ENCODE measurements at regions not wholly inside any gene's neighbourhood (a gene's known extent, or its start where the extent isn't known, plus 50 kb on each side); places are given as distances from the start of the nearest gene placed in this dataset.
"Not testable (repeated sequence)": the region's sequence is repeated elsewhere in the genome, so short reads cannot be mapped to it uniquely, and the experiment has no call there.

DNA sequence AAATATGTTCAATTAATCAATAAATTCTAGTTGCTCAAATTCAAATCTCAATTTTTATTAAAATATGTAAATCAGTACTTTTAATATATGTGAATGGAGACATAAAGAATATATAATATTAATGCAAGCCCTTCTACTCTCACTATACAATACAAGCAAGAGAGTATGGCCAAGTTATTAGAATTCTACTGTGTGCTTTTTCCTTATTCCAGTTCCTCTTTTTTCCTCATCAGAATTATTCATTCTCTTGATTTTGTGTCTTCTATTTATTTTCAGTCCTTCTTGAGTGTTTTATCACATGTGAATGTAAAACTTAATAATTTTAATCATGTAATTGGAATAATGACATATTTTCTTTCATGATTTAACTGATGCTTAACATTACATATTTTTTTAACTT lies 276.8 kb downstream of the PCDH20 start:
- no peak for DNase-seq

DNA sequence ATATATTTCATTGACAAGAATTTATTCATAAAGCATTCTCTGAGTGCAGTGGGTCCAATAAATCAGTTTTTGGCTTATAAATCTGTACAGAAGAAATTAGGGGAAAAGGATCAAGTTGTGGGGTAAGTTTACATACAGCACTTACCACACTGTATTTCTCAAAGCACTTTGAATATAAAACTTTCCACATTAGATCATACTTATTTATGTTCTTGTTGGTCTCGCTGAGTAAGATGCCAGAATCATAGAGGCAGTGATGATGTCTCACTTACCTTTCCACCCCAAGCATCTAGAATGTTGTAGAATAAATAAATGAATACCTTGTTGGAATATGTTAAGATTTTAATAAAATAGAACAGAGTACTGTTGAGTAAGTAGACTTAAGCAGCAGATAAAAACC lies 279.1 kb downstream of the PCDH20 start:
- no peak for DNase-seq

DNA sequence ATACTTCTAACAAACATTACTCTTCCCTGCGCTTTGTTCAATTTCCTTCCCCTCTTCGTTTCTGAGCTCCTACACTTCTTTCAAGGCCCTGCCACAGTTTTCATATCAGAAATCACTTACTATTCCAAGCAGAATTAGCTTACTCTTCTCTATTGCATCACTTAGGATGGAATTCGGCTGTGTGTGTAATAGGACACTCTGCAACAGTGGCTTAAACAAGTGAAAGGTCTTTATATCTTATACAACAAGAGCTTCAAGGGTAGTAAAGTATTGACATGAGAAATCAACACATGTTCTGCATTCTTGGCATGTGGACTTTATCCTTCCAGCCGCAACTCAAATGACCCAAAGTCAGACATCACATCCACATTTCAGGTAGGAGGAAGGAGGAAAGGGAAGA lies 279.6 kb downstream of the PCDH20 start:
- no peak for DNase-seq

DNA sequence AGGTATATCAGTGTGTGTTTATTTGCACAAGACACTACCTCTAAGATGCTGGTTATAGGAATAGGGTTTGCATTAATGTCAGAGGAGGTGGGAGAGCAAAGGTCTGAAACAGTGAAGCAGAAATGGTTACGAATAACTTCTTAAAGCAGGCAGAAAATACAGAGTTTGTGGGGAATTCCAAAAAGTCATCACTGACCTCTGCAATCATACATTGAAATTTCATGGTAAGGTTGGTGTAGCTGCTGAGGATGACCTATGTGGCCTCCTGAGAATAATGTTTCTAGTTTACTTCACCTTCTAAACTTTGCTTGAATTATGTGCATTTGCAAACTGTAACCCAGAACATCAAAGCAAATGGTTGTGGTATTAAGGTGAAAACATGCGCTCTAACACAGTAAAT lies 280.1 kb downstream of the PCDH20 start:
- DNase-seq = no peak

DNA sequence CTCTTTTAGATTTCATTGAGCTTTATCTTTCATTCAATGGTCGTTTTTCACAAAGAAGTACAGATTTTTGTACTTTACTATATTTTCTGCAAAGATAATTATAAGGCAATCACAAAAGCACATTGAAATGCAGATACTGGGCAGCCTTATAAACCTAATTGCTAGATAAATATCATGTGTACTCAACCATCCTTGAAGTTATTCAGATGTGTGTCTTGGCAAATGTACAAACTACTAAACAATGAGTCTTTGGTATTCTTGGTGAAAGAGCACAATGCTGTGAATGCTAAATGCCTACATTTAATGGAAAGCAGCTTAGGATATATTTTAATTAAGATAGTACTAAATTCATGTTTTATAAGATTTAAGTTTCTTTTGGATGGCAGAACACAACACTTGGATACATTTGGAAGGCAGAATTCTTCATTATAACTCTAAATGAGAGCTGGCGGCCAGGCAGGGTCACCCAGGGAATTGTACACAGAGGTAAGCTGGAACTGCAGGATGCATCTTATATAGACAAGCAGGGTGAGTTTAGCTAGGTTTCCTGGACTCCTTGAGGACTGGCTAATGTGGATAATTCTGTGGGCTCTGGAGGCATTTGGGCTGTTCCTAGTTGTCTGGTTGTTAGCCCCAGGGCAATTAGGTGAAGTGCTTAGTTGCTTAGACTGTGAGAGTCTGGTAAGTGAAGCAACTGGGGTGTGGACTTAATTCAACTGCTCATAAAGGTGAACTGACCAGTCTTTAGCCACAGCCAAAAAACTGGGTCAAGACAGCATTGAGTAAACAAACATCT lies 286.6 kb downstream of the PCDH20 start:
- no peak for DNase-seq

DNA sequence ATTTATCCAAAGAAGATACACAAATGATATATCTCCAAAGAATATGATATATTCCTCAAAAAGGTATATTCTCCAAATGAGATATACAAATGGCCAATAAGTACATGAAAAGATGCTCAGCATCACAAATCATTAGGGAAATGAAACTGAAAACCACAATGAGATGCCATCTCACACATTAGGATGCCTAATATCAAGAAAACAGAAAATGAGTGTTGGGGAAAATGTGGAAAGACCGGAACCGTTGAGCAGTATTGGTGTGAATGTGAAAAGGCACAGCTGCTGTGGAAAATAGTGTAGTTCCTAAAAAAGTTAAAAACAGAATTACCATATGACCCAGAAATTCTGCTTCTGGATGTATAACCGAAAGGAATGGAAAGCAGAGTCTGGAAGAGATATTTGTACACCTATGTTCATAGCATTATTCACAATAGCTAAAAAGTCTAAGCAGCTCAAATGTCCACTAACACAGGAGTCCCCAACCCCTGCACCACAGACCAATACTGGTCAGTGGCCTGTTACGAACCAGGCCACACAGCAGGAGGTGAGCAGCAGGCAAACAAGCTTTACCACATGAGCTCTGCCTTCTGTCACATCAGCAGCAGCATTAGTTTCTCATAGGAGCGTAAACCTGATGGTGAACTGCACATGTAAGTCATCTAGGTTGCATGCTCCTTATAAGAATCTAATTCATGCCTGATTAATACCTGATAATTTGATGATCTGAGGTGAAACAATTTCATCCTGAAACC lies 291.9 kb downstream of the PCDH20 start:
- no peak for DNase-seq

DNA sequence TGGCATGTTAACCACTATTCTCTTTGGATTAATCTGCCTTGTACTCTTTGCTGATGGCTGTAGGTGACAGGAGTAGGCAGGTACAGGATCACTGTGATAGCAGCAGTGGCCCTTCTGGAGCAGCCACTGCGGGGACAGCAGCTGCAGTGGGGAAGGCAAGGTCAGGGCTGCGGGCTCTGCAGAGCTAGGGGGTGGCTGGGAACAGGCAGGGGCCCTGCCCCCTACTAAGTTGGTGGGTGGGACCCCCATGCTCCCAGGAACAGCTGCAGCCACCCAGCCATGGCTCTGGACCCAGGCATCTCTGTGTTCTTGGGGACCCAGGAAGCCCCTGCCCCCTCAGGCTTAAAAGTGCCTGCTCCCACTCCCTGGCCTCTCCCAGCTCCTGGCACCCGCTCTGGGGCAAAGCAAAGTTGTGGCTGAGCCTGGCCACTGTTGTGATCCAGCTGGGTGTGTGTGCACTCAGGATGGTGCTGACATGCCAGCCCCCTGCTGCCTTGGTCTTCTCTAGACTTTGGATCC lies 302.4 kb downstream of the PCDH20 start:
- DNase-seq = no peak

DNA sequence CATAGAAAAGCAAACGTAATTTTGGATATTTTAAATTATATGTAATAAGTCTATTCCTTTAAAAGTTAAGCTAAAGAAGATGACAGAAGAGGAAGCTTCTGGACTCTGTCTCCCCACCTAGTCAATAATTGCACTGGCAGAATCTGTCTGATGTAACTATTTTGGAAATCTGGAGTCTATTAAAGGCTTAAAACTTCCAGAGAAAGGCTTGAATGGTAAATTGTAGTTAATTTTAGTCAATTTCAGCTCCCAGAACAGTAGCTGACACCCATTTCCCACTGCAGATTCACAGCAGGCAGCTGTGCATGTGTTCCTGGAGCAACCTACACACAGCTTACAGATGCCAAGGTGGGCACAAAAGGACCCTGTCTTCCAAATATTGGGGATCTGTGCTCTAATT lies 304.1 kb downstream of the PCDH20 start:
- no peak for DNase-seq

DNA sequence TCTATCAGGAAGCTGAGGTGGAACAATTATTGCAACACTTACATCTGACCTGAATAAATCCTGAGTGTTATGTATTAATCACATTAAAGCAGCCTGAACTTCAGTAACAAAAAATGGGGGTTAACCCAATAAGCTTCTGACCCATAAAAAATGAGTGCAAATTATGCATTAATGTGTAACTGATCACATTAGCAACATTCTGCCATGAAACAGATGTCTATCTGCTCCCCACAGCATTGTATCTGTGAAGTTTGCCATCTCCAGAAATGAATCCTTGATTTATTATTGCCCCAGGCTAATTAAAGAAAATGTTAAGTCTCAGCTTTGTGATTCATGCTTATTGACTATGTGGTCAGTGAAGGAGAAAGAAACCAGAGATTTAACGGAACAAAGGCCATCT lies 304.9 kb downstream of the PCDH20 start:
- DNase-seq = no peak

DNA sequence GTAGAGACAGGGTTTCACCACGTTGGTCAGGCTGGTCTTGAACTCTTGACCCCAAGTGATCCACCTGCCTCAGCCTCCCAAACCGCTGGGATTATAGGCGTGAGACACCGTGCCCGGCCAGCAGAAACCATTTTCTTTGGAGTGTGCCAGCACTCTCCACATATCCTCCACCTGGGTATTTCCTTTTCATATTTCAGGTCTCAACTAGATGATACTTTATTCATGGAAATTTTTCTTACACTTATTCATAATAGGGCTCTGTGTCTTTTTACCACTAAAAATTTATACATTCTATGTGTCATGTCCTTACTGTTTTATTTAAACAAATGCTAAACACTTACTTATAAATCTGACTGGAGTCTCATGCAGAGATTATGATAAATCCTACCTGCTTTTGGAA lies 305.9 kb downstream of the PCDH20 start:
- DNase-seq = no peak

DNA sequence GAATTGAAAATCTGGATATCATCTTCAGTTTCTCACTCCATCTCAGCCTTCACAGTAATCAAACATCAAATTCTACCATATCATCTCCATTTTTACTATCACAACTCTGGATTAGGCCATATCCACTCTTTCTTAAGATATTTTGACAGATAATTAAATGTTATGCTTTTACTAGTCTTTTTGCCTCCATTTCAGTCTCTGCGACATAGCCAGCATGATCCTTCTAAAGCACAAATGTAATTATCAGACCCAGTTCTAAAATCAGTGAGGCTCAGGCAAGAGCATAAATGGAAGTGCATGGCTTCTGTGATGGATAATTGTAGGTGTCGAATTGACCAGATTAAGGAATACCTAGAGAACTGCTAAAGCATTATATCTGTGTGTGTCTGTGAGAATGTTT lies 307.7 kb downstream of the PCDH20 start:
- DNase-seq = no peak

DNA sequence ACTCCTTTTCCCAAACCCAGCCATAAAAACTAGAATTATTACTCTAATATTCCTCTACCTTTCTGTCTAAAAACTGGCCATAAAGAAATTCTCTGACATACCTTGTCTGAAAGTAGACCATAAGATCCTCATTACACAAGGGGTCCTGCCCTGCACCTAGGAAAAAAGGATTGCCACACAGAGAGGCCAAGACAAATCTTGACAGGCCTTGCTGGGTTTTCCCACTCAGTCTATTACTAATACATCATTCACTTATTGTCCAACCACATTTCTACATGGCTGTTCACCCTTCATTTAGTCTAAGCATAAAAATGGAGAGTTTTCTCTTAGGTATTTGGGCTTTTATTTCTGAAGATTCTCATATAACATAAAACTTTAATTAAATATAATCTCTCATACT lies 319.8 kb downstream of the PCDH20 start:
- no peak for DNase-seq

DNA sequence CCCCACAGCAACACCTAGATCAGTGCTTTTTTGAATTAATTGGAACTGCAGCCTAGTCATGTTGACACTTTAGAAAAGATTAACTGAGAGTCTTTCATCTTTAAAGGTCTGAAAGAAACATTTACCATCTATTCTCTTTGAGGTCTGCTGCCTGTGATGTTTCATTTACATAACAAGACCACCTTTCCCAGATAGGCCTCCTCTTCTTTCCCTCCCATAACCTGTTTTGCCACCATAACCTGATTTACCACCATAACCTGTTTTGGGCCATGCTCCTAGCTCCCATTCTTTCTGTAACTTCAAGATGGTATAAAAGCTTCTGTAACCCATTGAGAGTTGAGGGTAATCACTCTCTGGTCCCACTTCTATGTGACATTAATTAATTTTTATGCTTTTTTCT lies 320.8 kb downstream of the PCDH20 start:
- DNase-seq = no peak

DNA sequence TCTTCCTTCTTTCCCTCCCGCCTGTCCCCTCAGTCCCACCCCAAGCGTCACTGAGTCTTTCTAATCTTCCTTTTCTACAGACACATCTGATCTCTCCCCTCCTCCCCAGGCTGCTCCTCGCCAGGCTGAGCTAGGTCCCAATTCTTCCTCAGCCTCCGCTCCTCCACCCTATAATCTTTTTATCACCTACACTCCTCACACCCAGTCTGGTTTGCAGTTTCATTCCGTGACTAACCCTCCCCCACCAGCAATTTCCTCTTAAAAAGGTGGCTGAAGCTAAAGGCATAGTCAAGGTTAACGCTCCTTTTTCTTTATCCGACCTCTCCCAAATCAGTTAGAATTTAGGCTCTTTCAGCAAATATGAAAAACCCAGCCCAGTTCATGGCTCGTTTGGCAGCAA lies 325.8 kb downstream of the PCDH20 start:
- not testable (repeated sequence) for DNase-seq

DNA sequence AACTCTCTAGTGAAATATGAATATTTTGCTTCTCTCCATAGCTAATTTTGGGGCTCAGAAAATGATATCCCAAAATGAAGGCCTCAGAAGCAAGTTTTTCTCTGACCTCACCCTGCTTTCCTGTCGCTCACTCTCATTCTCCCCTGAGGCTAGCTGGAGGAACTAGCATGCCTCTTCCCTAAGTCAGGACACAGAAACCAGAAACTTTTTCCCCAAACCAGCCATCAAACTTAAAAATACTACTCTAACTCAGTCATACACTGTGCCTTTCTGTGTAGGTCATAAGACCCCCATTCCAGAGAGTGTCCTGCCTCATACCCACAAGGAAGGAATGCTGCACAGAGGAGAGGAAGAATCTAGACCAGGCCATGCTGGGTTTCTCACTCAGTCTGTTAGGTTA lies 329.6 kb downstream of the PCDH20 start:
- no peak for DNase-seq

DNA sequence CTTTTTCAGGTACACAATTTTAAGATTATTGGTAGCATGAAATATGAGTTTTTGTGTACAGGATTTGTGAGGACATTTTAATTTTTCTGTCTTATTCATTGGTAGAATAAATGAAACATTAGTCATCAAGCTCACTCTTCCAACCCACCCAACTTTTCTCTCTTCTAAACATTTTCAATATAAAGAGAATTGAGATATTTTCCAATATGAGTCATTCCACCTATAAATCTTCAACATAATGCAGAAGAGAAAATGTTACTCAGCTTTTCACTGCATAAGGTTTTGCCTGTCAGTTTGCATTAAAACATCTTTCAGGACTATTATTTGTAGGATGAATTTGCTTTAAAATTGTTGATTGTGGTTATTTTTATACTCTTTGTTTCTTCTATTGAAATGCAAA lies 330.7 kb downstream of the PCDH20 start:
- DNase-seq = no peak

DNA sequence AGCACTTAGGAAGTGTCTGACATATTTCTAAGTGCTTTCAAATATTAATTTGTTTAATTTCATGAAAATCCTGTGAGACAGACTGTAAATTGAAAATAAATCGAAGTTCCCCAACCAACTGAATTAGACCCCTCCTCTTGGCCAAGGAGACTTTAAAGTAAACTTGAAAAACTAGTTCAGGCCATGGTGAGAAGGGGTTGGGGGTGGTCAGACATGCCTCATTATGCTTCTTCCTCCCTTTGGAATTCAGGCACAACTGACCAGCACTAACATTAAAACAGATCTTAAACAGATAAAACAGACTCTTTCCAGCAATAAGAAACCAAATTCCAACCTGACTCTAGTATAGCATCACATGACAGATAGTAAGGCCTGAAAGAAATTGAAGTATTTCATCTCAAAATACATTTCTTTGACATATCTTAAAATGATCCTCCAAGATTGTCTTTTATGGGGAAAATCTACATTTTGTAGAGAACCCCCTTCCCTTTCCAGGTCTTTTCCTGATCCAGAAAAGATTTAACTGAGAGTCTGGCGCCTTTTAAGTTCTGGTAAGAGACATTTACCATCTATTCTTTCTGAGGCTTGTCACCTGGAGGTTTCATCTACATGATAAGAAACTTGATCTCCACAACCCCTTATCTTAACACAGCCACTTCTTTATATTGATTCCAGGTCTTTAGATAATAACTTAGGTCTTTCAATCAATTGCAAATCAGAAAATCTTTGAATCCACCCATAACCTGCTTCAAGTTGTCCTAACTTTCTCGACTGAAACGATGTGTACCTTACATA lies 336.5 kb downstream of the PCDH20 start:
- DNase-seq = no peak

DNA sequence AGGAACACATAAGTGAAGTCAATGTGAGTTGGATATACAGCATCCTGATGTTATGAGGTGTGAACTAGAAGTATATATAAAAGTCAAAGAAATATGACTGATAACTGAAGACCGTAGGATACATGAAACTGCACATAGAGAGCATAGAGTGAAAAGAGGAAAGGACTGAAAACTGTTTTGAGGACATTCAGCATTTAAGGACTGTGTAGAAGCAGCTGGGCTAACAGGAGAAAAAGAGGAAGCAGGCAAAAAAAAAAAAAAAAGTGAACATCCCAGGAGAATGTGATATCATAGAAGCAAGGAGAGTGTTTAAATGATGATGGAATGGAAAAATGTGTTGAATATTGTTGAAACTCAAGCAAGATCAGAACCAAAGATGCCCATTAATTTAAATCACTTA lies 363.5 kb downstream of the PCDH20 start:
- DNase-seq = no peak

DNA sequence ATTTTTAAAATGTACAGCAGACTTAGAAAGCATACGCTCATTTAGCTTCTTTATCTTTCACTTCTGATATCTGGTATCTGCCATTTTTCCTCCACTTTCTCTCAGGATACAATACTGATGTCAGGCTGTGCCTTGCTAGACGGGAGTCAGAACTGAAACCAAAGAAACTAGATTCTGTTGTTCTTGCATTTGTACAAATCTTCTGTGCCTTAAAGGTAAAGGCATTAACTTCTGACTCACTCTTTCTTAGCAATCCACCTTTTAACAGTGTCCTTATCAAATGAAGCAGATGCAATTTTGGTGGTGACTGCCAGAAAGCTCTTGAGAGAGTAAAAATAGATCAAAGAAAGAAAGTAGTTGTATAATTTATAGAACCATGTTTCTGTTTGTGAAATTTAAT lies 370.4 kb downstream of the PCDH20 start:
- DNase-seq = no peak

DNA sequence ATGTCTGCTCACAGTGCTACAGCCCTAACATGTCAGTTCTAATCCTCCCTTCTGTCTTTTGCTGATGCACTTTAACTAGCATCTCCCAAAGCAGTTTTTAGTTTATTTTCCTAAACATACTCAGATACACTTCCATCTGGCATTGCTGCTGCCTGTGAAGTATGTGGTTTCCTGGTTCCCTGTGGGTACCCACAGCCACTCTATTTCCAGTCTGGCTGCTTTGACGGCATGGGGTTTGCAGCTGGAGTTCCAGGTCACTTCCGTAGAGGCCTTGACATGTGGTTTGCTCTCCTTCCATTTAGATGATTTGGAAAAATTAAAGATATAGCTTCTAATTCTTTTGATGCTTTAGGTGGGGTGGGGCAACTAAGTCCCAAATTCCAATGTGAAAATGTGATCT lies 375.5 kb downstream of the PCDH20 start:
- DNase-seq = no peak

DNA sequence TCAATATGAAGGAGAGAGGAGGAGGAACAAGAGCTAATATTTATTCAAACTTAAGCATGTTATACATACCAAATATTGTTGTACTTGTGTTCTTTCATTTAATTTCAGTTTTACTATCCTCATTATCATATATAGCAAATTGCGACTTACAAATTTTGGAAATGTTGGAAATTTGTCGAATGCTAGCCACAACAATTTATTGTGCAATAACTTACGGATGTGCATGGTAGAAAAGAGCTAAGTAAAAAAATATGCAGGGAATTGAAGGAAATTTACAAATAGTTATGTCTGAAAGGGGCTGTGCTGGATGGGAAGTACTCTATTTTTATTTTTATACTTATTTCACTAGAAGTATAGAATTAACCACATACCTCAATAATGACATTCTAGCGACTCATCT lies 376.3 kb downstream of the PCDH20 start:
- no peak for DNase-seq

DNA sequence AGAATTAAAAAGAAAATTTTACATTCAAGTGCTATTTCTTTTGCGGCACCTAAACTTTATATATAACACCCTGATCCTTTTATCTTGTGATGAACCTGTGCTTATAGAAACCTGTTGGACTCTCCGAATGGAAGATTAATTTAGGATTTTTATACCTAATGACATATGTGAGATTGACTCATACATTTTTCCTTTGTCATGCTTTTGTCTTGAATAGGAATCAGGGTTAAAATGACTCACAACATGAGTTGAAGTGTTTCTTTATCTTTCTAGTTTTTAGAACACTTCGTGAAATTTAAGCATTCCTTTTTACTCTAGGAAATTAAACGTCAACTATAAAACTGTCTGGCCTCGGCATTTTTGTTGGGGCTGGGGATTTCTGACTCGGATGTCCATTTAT lies 378.9 kb downstream of the PCDH20 start:
- no peak for DNase-seq

DNA sequence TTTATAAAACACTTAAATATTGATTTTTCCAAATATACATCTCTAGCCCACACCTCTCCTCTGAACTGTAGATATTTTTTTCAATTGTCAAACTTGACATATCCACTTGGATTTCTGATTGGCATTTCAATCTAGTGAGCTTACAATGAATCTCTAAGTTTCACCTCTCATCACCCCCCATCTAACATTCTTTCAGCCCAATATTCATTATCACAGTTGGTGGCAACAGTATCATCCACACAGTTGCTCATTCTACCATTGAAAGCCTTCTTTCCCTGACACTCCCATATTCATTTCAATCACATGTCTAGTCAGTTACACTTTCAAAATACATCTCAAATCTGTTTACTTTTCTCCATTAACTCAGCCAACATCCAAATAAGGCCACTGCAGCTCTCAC lies 385.2 kb downstream of the PCDH20 start:
- no peak for DNase-seq

All from skin of body (tissue), 1 donor.